ENCODE measurements at regions not wholly inside any gene's neighbourhood (a gene's known extent, or its start where the extent isn't known, plus 50 kb on each side); places are given as distances from the start of the nearest gene placed in this dataset.
"Not testable (repeated sequence)": the region's sequence is repeated elsewhere in the genome, so short reads cannot be mapped to it uniquely, and the experiment has no call there.

GRCh38 chr15:38019066-38019465 lies 84.6 kb downstream of the TMCO5A start:
- DNase-seq (ENCODE audit: low read depth), result no peak
- H3K4me3 ChIP-seq (ENCODE audit: control insufficient read depth, low read depth, low read length), result no peak overlapping the region
- TF ChIP-seq, protein P1, sequence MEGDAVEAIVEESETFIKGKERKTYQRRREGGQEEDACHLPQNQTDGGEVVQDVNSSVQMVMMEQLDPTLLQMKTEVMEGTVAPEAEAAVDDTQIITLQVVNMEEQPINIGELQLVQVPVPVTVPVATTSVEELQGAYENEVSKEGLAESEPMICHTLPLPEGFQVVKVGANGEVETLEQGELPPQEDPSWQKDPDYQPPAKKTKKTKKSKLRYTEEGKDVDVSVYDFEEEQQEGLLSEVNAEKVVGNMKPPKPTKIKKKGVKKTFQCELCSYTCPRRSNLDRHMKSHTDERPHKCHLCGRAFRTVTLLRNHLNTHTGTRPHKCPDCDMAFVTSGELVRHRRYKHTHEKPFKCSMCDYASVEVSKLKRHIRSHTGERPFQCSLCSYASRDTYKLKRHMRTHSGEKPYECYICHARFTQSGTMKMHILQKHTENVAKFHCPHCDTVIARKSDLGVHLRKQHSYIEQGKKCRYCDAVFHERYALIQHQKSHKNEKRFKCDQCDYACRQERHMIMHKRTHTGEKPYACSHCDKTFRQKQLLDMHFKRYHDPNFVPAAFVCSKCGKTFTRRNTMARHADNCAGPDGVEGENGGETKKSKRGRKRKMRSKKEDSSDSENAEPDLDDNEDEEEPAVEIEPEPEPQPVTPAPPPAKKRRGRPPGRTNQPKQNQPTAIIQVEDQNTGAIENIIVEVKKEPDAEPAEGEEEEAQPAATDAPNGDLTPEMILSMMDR (IDR thresholded peaks at IDR 0.05; ENCODE audit: control insufficient read depth, insufficient read depth, low read depth, low read length, missing control alignments), result no peak

DNA sequence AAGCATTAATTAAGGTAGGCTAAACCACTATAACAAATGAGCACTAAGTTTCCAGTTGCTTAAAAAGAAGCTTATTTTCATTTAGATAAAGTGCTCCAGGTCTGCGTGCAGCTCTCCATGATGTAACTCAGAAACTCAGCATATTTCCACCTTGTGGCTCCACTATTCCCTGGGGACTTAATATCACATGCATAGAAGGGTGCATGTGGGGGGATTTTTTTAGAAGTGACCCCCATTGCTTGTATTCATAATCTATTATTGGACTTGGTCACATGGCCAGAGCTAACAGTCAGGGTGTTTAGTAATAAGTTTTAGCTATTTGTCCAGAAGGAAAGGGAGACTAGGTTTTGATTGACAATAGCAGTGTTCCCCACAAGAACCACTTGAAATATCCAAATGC lies 86.8 kb downstream of the TMCO5A start:
- TF ChIP-seq, protein P1 (IDR thresholded peaks at IDR 0.05; ENCODE audit: control insufficient read depth, insufficient read depth, low read depth, low read length, missing control alignments), result no peak
- no peak overlapping the region for H3K4me3 ChIP-seq (ENCODE audit: control insufficient read depth, low read depth, low read length)
- no peak for DNase-seq (ENCODE audit: low read depth)

- DNase-seq (ENCODE audit: low read depth), result no peak
- TF ChIP-seq, protein P1 (IDR thresholded peaks at IDR 0.05; ENCODE audit: control insufficient read depth, insufficient read depth, low read depth, low read length, missing control alignments), result no peak
- H3K4me3 ChIP-seq (ENCODE audit: control insufficient read depth, low read depth, low read length), result no peak overlapping the region
Measured at GRCh38 chr15:38024293-38025091, 90.1 kb downstream of the TMCO5A start.

- not testable (repeated sequence) for DNase-seq (ENCODE audit: low read depth); H3K4me3 ChIP-seq (ENCODE audit: control insufficient read depth, low read depth, low read length)
Measured at GRCh38 chr15:38025656-38026055, 91.2 kb downstream of the TMCO5A start.

GRCh38 chr15:38028869-38029268 lies 94.4 kb downstream of the TMCO5A start:
- H3K4me3 ChIP-seq (ENCODE audit: control insufficient read depth, low read depth, low read length), result no peak overlapping the region
- DNase-seq (ENCODE audit: low read depth), result peak; percentile 32
- TF ChIP-seq, protein P1 (IDR thresholded peaks at IDR 0.05; ENCODE audit: control insufficient read depth, insufficient read depth, low read depth, low read length, missing control alignments), result peak; percentile 37

GRCh38 chr15:38029736-38030135 lies 95.3 kb downstream of the TMCO5A start:
- no peak for DNase-seq (ENCODE audit: low read depth)
- H3K4me3 ChIP-seq (ENCODE audit: control insufficient read depth, low read depth, low read length), result no peak overlapping the region
- TF ChIP-seq, protein P1 (IDR thresholded peaks at IDR 0.05; ENCODE audit: control insufficient read depth, insufficient read depth, low read depth, low read length, missing control alignments), result no peak

DNA sequence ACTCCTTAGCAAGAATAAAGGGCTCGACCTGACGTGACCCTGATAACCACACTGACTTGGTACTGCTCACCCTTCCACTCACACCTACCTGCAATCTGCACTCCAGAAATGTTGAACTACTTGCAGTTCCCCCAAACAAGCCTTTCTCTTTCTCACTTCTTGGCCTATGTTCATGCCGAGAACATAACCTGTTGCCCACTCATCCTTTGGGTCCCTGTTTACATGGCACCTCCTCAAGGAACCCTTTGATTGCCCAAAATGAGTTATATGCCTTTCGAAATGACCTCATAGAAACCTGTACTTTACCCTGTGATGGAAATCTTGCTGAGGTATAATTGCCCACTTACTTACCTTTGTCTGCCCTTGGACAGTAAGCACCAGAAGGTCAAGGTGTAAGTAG lies 96.2 kb downstream of the TMCO5A start:
- no peak overlapping the region for H3K4me3 ChIP-seq (ENCODE audit: control insufficient read depth, low read depth, low read length)
- no peak for DNase-seq (ENCODE audit: low read depth)
- TF ChIP-seq, protein P1 (IDR thresholded peaks at IDR 0.05; ENCODE audit: control insufficient read depth, insufficient read depth, low read depth, low read length, missing control alignments), result no peak

All from AG09309 (cell line).